IgD-negative memory B cell (primary cell): ENCODE measurements at regions not wholly inside any gene's neighbourhood (a gene's known extent, or its start where the extent isn't known, plus 50 kb on each side); places are given as distances from the start of the nearest gene placed in this dataset.

ENCODE experiments used
- H3K27ac Mint-ChIP-seq, 3 donors: one replicate each; pipeline ENCODE4 v1.8.0; 2020 to 2022; ENCODE audit warnings: mild to moderate bottlenecking in 3 of 3, mixed read lengths in 3 of 3, moderate library complexity in 1 of 3
- H3K27me3 Mint-ChIP-seq: one replicate; pipeline ENCODE4 v1.8.0; 2021; ENCODE audit warnings: mixed read lengths
- H3K36me3 Mint-ChIP-seq: one replicate; pipeline ENCODE4 v1.8.0; 2020; ENCODE audit warnings: mild to moderate bottlenecking, mixed read lengths
- H3K4me1 Mint-ChIP-seq, 3 donors: one replicate each; pipeline ENCODE4 v1.8.0; 2020 to 2022; ENCODE audit warnings: mixed read lengths in 3 of 3, mild to moderate bottlenecking in 1 of 3
- H3K4me3 Mint-ChIP-seq, 4 donors: one replicate each; pipeline ENCODE4 v1.8.0; 2020 to 2022; ENCODE audit warnings: mild to moderate bottlenecking in 4 of 4, mixed read lengths in 4 of 4, moderate library complexity in 3 of 4
- H3K9me3 Mint-ChIP-seq, 3 donors: one replicate each; pipeline ENCODE4 v1.8.0; 2020 to 2021; ENCODE audit warnings: mixed read lengths in 3 of 3, mild to moderate bottlenecking in 1 of 3

- Mint-ChIP-seq H3K27ac (no peak overlapping the region), H3K9me3 (peaks cover 0 to 3% (median 0%) of the 10 kb centered on the region in 3 donors), H3K36me3 (no peaks in the 10 kb centered on the region), H3K4me1 (no peaks in the 10 kb centered on the region), H3K4me3 (no peak overlapping the region), H3K27me3 (peaks cover 1% of the 10 kb centered on the region)
Observed at GRCh38 chr2:212922701-212923100, 228.7 kb downstream of the IKZF2 start.

- H3K27ac Mint-ChIP-seq, result no peak overlapping the region
- H3K9me3 Mint-ChIP-seq, result peaks cover 0 to 3% (median 0%) of the 10 kb centered on the region in 3 donors
- no peak overlapping the region for H3K4me3 Mint-ChIP-seq
- H3K27me3 Mint-ChIP-seq, result peaks cover 1% of the 10 kb centered on the region
- H3K36me3 Mint-ChIP-seq, result no peaks in the 10 kb centered on the region
- no peaks in the 10 kb centered on the region for H3K4me1 Mint-ChIP-seq
Observed at GRCh38 chr2:212921711-212922110, 229.7 kb downstream of the IKZF2 start.

GRCh38 chr2:212921061-212921460, 230.4 kb downstream of the IKZF2 start:
- Mint-ChIP-seq H3K36me3 (no peaks in the 10 kb centered on the region), H3K27me3 (peaks cover 5% of the 10 kb centered on the region), H3K4me3 (no peak overlapping the region), H3K4me1 (no peaks in the 10 kb centered on the region), H3K9me3 (peaks cover 0 to 3% (median 0%) of the 10 kb centered on the region in 3 donors), H3K27ac (no peak overlapping the region)

DNA sequence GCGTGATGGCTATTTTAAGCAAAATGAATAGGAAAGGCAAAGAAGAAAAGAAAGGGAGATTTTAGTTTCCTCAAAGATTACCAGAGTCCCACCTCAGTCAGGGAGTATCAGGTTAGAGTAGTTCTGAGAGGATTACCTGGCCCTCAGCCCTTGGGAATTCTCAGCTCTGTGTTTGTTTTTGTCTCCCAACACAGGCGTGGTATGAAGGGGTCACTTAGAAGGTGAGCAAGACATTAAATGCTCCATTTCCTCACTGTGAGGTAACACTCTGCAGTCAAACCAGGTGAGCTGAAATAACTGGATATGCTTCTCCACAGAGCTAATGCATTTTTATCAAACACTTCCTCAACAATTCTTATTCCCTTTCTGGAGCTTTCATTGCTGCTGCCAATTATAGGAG, 232.2 kb downstream of the IKZF2 start:
- Mint-ChIP-seq H3K9me3 (no peaks in the 10 kb centered on the region), H3K27ac (no peak overlapping the region), H3K4me3 (no peak overlapping the region), H3K27me3 (peaks cover 5% of the 10 kb centered on the region), H3K4me1 (peaks cover 0 to 4% (median 0%) of the 10 kb centered on the region in 3 donors), H3K36me3 (no peaks in the 10 kb centered on the region)

- peaks cover 0 to 4% (median 0%) of the 10 kb centered on the region in 3 donors for H3K4me1 Mint-ChIP-seq
- H3K36me3 Mint-ChIP-seq, result no peaks in the 10 kb centered on the region
- H3K27me3 Mint-ChIP-seq, result peaks cover 5% of the 10 kb centered on the region
- no peak overlapping the region for H3K27ac Mint-ChIP-seq
- H3K9me3 Mint-ChIP-seq, result no peaks in the 10 kb centered on the region
- H3K4me3 Mint-ChIP-seq, result no peak overlapping the region
Observed at GRCh38 chr2:212918336-212918735, 233.1 kb downstream of the IKZF2 start.

DNA sequence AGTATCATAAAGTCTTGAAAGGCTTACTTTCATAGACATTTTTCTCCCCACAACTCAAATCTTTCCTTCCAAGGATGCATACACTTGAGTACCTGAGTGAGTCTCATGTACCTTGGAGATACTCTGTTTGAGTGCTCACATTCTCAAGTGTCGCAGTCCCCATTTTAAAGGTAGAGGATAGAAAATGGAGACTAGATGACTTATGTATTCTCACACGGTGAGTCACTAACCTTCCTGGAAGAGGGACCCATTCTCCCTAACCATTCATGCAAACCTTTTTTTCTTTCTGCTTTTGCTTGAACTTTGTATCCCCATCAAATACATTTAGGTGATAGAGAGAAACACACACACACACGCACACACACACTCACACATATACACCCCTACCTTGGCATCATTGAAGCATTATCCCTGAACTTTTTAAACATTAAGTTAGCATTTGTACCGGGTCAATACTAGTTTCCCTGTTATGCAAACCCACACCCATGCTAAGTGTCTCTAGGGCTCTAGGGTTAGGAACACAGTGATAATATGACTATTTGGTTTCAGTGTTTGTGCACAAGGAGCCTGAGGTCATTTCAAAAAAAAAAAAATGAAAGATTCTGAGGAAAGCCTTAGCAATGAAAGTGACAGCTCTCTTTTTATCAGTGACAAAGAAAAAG, 236.2 kb downstream of the IKZF2 start:
- H3K4me3 Mint-ChIP-seq, result no peak overlapping the region
- peaks cover 4% of the 10 kb centered on the region for H3K27me3 Mint-ChIP-seq
- H3K27ac Mint-ChIP-seq, result no peak overlapping the region

DNA sequence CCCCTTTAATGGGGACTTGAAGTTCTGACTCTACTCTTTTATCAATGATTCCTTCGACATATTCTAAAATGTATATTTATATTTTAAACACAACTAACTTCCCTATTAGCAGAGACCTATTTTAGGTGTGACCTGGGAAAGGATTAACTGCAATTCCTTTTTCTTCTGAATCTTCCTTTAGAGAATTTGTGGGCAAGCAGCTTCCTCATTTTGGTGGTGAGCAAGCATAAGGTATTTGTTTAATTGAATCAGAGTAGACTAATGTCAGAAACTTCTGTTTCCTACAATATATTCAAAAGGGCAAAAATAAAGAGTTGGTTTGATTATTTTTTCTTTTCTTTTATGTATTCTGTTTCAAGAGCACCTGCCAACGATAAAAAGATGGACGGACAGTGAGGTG, 237.0 kb downstream of the IKZF2 start:
- H3K27ac Mint-ChIP-seq, result no peak overlapping the region
- H3K36me3 Mint-ChIP-seq, result no peaks in the 10 kb centered on the region
- H3K9me3 Mint-ChIP-seq, result peaks cover 0 to 1% (median 0%) of the 10 kb centered on the region in 3 donors
- peaks cover 0 to 4% (median 0%) of the 10 kb centered on the region in 3 donors for H3K4me1 Mint-ChIP-seq
- no peak overlapping the region for H3K4me3 Mint-ChIP-seq
- peaks cover 4% of the 10 kb centered on the region for H3K27me3 Mint-ChIP-seq

More for the DNA sequence above, 236.2 kb downstream of the IKZF2 start:
- peaks cover 0 to 4% (median 0%) of the 10 kb centered on the region in 3 donors for H3K4me1 Mint-ChIP-seq
- H3K9me3 Mint-ChIP-seq, result no peaks in the 10 kb centered on the region
- H3K36me3 Mint-ChIP-seq, result no peaks in the 10 kb centered on the region

DNA sequence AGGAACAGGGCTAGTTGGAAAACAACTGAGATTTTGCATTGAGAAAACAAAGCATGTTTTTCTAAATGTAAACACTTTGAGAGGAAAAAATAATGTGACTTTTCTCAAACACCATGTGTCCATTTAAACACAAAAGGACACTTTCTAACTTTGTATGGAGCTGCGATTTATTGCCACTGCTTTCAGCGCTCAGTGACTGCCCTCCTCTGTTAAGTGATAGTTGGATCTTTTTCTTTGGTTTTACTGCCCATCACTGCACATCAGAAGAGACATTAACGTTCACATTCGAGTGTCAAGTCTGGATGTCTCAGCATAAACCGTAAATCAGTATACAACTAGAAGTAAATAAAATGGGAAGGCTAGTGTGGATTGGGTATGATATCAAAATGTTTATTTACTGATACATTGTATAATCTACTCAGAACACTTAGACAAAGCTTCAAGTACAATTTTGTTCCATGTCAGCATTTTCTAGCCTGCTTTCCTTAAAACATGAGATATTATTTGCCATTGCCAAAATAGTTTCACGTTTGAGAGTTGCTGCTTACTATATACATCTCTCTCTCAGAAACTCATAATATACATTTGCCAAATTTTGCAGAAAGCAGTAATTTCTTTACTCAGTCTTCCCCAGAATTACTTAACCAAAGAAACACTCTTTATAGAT, 237.6 kb downstream of the IKZF2 start:
- Mint-ChIP-seq H3K27me3 (peaks cover 4% of the 10 kb centered on the region), H3K9me3 (peaks cover 0 to 1% (median 0%) of the 10 kb centered on the region in 3 donors), H3K4me1 (peaks cover 0 to 4% (median 0%) of the 10 kb centered on the region in 3 donors), H3K27ac (no peak overlapping the region), H3K4me3 (no peak overlapping the region), H3K36me3 (no peaks in the 10 kb centered on the region)

- Mint-ChIP-seq H3K9me3 (peaks cover 0 to 1% (median 0%) of the 10 kb centered on the region in 3 donors), H3K4me1 (peaks cover 0 to 4% (median 0%) of the 10 kb centered on the region in 3 donors), H3K27me3 (peaks cover 4% of the 10 kb centered on the region), H3K4me3 (no peak overlapping the region), H3K36me3 (no peaks in the 10 kb centered on the region), H3K27ac (no peak overlapping the region)
Observed at GRCh38 chr2:212912445-212913103, 238.8 kb downstream of the IKZF2 start.

DNA sequence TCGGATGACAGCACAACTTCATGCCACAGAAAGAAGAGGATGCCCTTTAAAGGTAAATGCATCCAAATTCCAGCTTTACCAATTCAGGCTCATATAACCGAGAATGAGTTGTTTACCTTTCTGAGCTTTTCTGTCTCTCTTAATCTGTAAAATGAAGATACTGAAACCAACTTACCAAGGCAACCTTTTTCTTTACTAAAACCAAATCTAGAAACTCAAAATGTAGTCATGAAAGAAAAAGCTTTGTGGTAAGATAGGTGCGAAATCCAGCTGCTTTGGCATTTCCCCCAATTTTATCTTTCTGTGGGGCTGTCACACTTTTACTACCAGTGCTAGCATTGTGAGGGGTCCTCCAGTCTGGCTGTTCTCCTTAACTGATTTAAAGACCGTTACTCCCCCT, 240.4 kb downstream of the IKZF2 start:
- H3K36me3 Mint-ChIP-seq, result no peaks in the 10 kb centered on the region
- H3K9me3 Mint-ChIP-seq, result peaks cover 0 to 1% (median 0%) of the 10 kb centered on the region in 3 donors
- no peak overlapping the region for H3K4me3 Mint-ChIP-seq
- peaks cover 0 to 4% (median 0%) of the 10 kb centered on the region in 3 donors for H3K4me1 Mint-ChIP-seq
- H3K27ac Mint-ChIP-seq, result no peak overlapping the region
- no peaks in the 10 kb centered on the region for H3K27me3 Mint-ChIP-seq

- Mint-ChIP-seq H3K4me3 (no peak overlapping the region), H3K27ac (no peak overlapping the region), H3K9me3 (peaks cover 0 to 1% (median 0%) of the 10 kb centered on the region in 3 donors), H3K27me3 (no peaks in the 10 kb centered on the region), H3K36me3 (no peaks in the 10 kb centered on the region), H3K4me1 (no peaks in the 10 kb centered on the region)
Observed at GRCh38 chr2:212908682-212909435, 242.6 kb downstream of the IKZF2 start.

DNA sequence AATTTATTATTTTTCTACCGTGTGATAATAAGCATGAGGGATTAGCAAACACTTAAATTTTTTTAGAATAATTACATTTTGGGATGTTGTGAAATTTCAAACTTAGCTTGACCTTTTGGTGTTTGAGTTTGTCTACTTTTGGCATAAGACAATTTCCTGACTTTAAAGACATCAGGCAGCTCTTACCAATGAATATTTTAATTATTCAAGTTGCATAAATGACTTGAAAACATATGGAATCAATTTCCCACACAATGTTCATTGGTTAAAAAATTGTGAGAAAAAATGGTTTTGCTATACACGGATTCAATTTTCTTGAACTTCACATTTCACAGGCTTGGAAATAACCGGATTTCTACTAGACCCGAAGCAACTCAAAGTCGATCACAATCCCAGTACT, 243.4 kb downstream of the IKZF2 start:
- H3K27ac Mint-ChIP-seq, result no peak overlapping the region
- no peaks in the 10 kb centered on the region for H3K4me1 Mint-ChIP-seq
- no peak overlapping the region for H3K4me3 Mint-ChIP-seq
- peaks cover 0 to 1% (median 0%) of the 10 kb centered on the region in 3 donors for H3K9me3 Mint-ChIP-seq
- H3K36me3 Mint-ChIP-seq, result no peaks in the 10 kb centered on the region
- H3K27me3 Mint-ChIP-seq, result no peaks in the 10 kb centered on the region

DNA sequence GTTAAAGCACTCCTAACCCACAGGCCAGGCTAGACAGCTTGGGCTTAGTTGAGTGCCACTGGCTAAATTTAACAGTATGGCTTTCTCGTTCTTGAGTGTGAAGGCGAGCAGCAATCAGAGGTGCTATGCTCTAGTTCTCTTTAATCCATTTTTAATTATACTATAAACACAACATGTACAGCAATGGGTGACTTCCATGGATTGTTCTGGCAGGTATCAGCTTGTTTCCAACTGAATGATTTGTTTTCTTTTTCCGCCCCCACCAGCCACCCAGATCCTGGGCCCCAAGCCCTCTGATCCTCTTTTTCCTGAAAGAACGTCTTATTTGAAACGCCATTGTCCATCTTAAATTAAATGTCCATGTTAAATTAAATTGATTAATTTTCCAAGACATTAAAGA, 244.8 kb downstream of the IKZF2 start:
- H3K27me3 Mint-ChIP-seq, result no peaks in the 10 kb centered on the region

DNA sequence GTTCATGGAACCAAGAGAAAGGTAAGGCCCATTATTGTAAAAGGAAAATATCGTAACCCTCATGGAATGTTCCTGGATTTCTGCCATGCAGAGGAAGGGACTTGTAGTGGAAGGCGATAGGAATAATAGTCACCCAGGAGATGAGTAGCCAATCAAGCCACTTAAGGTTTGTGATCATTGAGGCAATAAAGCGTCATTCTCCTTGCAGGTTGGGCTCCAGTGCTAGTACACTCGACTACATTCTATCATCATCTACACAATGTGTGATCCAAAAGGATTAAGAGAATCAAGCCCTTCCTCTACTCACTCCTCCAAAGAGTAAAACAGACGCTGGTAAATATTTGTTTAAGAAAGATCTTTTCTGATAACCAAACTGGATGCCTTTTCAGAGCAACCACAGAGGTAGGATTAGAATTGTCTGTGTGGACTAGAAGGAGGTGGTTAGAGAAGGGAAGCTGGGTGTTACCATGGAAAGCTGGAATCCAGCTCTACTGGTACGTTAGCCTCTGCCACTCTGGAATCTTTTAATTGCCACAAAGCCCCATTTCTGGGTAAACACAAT, 245.7 kb downstream of the IKZF2 start:
- H3K27ac Mint-ChIP-seq, result peak overlapping the region in 1 of 3 donors; percentile 36

More for the DNA sequence above, 244.8 kb downstream of the IKZF2 start:
- H3K9me3 Mint-ChIP-seq, result peaks cover 0 to 1% (median 0%) of the 10 kb centered on the region in 3 donors
- H3K4me3 Mint-ChIP-seq, result no peak overlapping the region
- H3K4me1 Mint-ChIP-seq, result no peaks in the 10 kb centered on the region
- H3K36me3 Mint-ChIP-seq, result no peaks in the 10 kb centered on the region
- H3K27ac Mint-ChIP-seq, result no peak overlapping the region

More for the DNA sequence above, 245.7 kb downstream of the IKZF2 start:
- Mint-ChIP-seq H3K4me3 (no peak overlapping the region), H3K27me3 (no peaks in the 10 kb centered on the region), H3K36me3 (no peaks in the 10 kb centered on the region), H3K9me3 (peaks cover 0 to 1% (median 0%) of the 10 kb centered on the region in 3 donors), H3K4me1 (no peaks in the 10 kb centered on the region)
